Stimulated activated CD8-positive, alpha-beta memory T cell treated with anti-CD3 and anti-CD28 coated beads, Interleukin-7, amount 100 ng/mL, for 24 hours (primary cell): ENCODE measurements at regions not wholly inside any gene's neighbourhood (a gene's known extent, or its start where the extent isn't known, plus 50 kb on each side); places are given as distances from the start of the nearest gene placed in this dataset.

Experiments used
- DNase-seq: peaks from one replicate; pipeline ENCODE4 v3.0.0-alpha.2; 2020; ENCODE audit warnings: low read depth

GRCh38 chr17:36661047-36661666, 59.8 kb downstream of the MRM1 start:
- no peak for DNase-seq

- no peak for DNase-seq
These were observed 60.3 kb downstream of the MRM1 start for GRCh38 chr17:36661688-36662087.

- DNase-seq: no peak
These were observed 64.0 kb downstream of the MRM1 start for GRCh38 chr17:36665417-36665816.

GRCh38 chr17:36667922-36668321, 66.5 kb downstream of the MRM1 start:
- DNase-seq: no peak

- DNase-seq: no peak
These were observed 67.4 kb downstream of the MRM1 start for GRCh38 chr17:36668824-36669223.

GRCh38 chr17:36671144-36671543, 69.8 kb downstream of the MRM1 start:
- DNase-seq: no peak

GRCh38 chr17:36672403-36672918, 71.1 kb downstream of the MRM1 start:
- DNase-seq: no peak

- no peak for DNase-seq
These were observed 71.7 kb downstream of the MRM1 start for GRCh38 chr17:36673068-36673467.

- DNase-seq: no peak
These were observed 72.4 kb downstream of the MRM1 start for GRCh38 chr17:36673637-36674277.

- DNase-seq: no peak
These were observed 72.9 kb downstream of the MRM1 start for GRCh38 chr17:36674278-36674650.

- DNase-seq: no peak
These were observed 73.9 kb downstream of the MRM1 start for GRCh38 chr17:36675250-36675649.

GRCh38 chr17:36675786-36676185, 74.4 kb downstream of the MRM1 start:
- DNase-seq: no peak

- DNase-seq: no peak
These were observed 78.6 kb downstream of the MRM1 start for GRCh38 chr17:36679815-36680467.

GRCh38 chr17:36680701-36681202, 79.4 kb downstream of the MRM1 start:
- no peak for DNase-seq

- no peak for DNase-seq
These were observed 81.4 kb downstream of the MRM1 start for GRCh38 chr17:36682773-36683172.

- DNase-seq: no peak
These were observed 82.0 kb downstream of the MRM1 start for GRCh38 chr17:36683387-36683786.

- DNase-seq: no peak
These were observed 82.8 kb downstream of the MRM1 start for GRCh38 chr17:36684134-36684533.

GRCh38 chr17:36686123-36686669, 84.8 kb downstream of the MRM1 start:
- no peak for DNase-seq

- no peak for DNase-seq
These were observed 86.4 kb downstream of the MRM1 start for GRCh38 chr17:36687736-36688135.

- DNase-seq: no peak
These were observed 87.8 kb downstream of the MRM1 start for GRCh38 chr17:36689089-36689667.

- no peak for DNase-seq
These were observed 88.8 kb downstream of the MRM1 start for GRCh38 chr17:36690190-36690589.

GRCh38 chr17:36691606-36692005, 90.2 kb downstream of the MRM1 start:
- no peak for DNase-seq

GRCh38 chr17:36695082-36695481, 93.7 kb downstream of the MRM1 start:
- DNase-seq: no peak
